ENCODE measurements at regions not wholly inside any gene's neighbourhood (a gene's known extent, or its start where the extent isn't known, plus 50 kb on each side); places are given as distances from the start of the nearest gene placed in this dataset.

DNA sequence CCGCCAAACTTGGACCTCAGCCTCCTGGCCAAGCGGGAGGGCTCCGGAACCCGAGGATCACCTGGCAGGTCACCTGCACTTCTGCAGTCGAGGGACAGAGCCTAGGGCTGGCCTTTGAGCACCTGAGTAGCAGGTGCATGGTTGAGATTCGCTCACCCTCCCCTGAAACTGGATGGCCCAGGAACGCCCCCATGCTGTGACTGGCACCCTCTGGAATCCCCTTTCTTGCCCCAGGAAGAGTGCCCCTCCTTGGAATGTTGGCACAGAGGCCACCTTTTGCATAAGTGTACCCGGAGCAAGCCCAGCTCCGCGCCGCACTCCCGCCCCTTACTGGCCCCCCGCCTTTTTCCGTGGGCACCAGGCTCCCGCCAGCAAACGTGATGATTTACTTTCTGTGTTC is 112.5 kb upstream of the IER5L start:
- no peaks in the 10 kb centered on the region for H3K79me1 ChIP-seq (ENCODE audit: low read depth, low read length)
- no peaks in the 10 kb centered on the region for H3K23me2 ChIP-seq (ENCODE audit: low read depth, low read length)
- ChIA-PET CTCF (ENCODE audit: partially characterized antibody) (interaction anchor here (1.2 kb wide), 1 partner anchor 111 kb away, joined by 3 read pairs; no protein-coding TSS in a partner anchor), POLR2A (ENCODE audit: partially characterized antibody) (interaction anchor here (1.0 to 1.6 kb wide), 2 partner anchors 12 to 14 kb away, joined by 4 to 8 read pairs; no protein-coding TSS in a partner anchor)
- H3K9ac ChIP-seq (replicated peaks in 1 of 4; ENCODE audit: extremely low read depth in 1 of 4, low read depth in 3 of 4, low read length in 3 of 4), result no peak overlapping the region
- H4K8ac ChIP-seq (ENCODE audit: extremely low read depth, insufficient read depth, low read length), result no peak overlapping the region
- no peaks in the 10 kb centered on the region for H3K9me3 ChIP-seq (ENCODE audit: insufficient read depth in 2 of 2, low read depth in 1 of 2, low read length in 1 of 2)
- H2BK15ac ChIP-seq (ENCODE audit: low read length), result no peak overlapping the region
- WGBS, 2 experiments (ENCODE audit: extremely low coverage in 1 of 2, insufficient coverage in 1 of 2, insufficient read length in 1 of 2, insufficient replicate concordance in 2 of 2, low coverage in 1 of 2, low lambda C conversion rate in 2 of 2, missing lambda C conversion rate in 1 of 2), result 94% methylated on average over 9 of the region's 16 CpGs; no CpG with 5 or more reads in 1 of the 2 experiments
- H4K20me1 ChIP-seq (replicated peaks in 1 of 2; ENCODE audit: control insufficient read depth in 1 of 2, insufficient read depth in 2 of 2, low read length in 2 of 2), result no peaks in the 10 kb centered on the region
- no peak overlapping the region for H3K56ac ChIP-seq (replicated peaks; ENCODE audit: insufficient read length, low read depth, low read length)
- H3K23ac ChIP-seq (ENCODE audit: insufficient read length), result no peak overlapping the region
- TF ChIP-seq, protein P1, sequence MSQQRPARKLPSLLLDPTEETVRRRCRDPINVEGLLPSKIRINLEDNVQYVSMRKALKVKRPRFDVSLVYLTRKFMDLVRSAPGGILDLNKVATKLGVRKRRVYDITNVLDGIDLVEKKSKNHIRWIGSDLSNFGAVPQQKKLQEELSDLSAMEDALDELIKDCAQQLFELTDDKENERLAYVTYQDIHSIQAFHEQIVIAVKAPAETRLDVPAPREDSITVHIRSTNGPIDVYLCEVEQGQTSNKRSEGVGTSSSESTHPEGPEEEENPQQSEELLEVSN (IDR thresholded peaks at IDR 0.05), result peak; percentile 27; the same call in 1 of the 2 replicates
- TF ChIP-seq RFX5 (IDR thresholded peaks at IDR 0.05; ENCODE audit: borderline replicate concordance, low read depth, low read length), result no peak
- FAIRE-seq (no peak), DNase-seq (ENCODE audit: low read depth in 1 of 2, low spot score in 2 of 2) (no peak)
- no peak overlapping the region for H4K91ac ChIP-seq (replicated peaks; ENCODE audit: insufficient read length, low read length)
- H3K14ac ChIP-seq (ENCODE audit: insufficient read length), result no peak overlapping the region
- H2AFZ ChIP-seq (ENCODE audit: low read length), result no peak overlapping the region
- no peak overlapping the region for H2BK12ac ChIP-seq (ENCODE audit: low read depth, low read length)
- no peak overlapping the region for H2BK120ac ChIP-seq (replicated peaks; ENCODE audit: low read depth, low read length)
- H2AK5ac ChIP-seq (ENCODE audit: low read depth, low read length), result no peak overlapping the region
- no peak overlapping the region for H3K4me3 ChIP-seq (ENCODE audit: extremely low read depth in 1 of 4, insufficient read depth in 2 of 4, low read depth in 3 of 4, low read length in 4 of 4)
- H3K4ac ChIP-seq (replicated peaks; ENCODE audit: insufficient read length, low read depth, low read length), result no peak overlapping the region
- no peaks in the 10 kb centered on the region for H3K79me2 ChIP-seq (ENCODE audit: control insufficient read depth in 1 of 2, insufficient read depth in 2 of 2, low read length in 2 of 2)
- no peak overlapping the region for H3K27ac ChIP-seq (ENCODE audit: low read depth, low read length)
- no peak overlapping the region for H3K4me2 ChIP-seq (ENCODE audit: insufficient read depth in 1 of 2, low read depth in 2 of 2, low read length in 2 of 2)
- peaks cover 0 to 11% (median 4%) of the 10 kb centered on the region in 4 experiments; a peak in 2 of 7 replicates for H3K4me1 ChIP-seq (replicated peaks in 1 of 4; ENCODE audit: control insufficient read depth in 3 of 4, insufficient read depth in 4 of 4, low read length in 3 of 4)
- H4K5ac ChIP-seq (ENCODE audit: insufficient read length, low read depth, low read length), result no peak overlapping the region
- no peaks in the 10 kb centered on the region for H3K27me3 ChIP-seq (replicated peaks in 1 of 4; ENCODE audit: control insufficient read depth in 3 of 4, extremely low read depth in 1 of 4, insufficient read depth in 3 of 4, low read length in 3 of 4)
- H2BK5ac ChIP-seq (ENCODE audit: low read depth, low read length), result no peak overlapping the region
- H3K18ac ChIP-seq (ENCODE audit: extremely low read depth, low read length), result no peak overlapping the region
- H3K36me3 ChIP-seq (ENCODE audit: control insufficient read depth in 2 of 4, insufficient read depth in 4 of 4, low read length in 3 of 4), result no peaks in the 10 kb centered on the region
- no peak overlapping the region for H2BK20ac ChIP-seq (ENCODE audit: low read length)
